HG03060 (cell line): ENCODE measurements at regions not wholly inside any gene's neighbourhood (a gene's known extent, or its start where the extent isn't known, plus 50 kb on each side); places are given as distances from the start of the nearest gene placed in this dataset.
"Not testable (repeated sequence)": the region's sequence is repeated elsewhere in the genome, so short reads cannot be mapped to it uniquely, and the experiment has no call there.

Source experiments
- ATAC-seq: cut with Tn5 transposase; IDR thresholded peaks from one replicate; pipeline ENCODE4 v1.9.1; 2021; ENCODE audit warnings: low read depth, moderate number of reproducible peaks; ENCODE audit not compliant: unreplicated experiment

DNA sequence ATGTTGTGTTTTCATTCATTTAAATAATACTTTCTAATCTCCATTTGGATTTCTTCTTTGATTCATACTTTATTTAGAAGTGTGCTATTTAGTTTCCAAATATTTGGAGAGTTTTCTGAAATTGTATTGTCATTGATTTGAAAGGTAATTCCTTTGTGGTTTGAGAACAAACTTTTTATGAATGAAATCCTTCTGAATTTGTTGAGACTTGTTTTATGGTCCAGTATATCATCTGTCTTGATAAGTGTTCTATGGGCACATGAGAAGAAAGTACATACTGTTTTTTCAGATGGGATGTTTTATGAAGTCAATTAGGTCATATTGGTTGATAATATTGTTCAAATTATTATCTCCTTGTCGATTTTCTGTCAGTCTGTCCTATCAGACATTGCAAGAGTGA is 953.8 kb downstream of the NR2F1-AS1 start:
- no peak for ATAC-seq

DNA sequence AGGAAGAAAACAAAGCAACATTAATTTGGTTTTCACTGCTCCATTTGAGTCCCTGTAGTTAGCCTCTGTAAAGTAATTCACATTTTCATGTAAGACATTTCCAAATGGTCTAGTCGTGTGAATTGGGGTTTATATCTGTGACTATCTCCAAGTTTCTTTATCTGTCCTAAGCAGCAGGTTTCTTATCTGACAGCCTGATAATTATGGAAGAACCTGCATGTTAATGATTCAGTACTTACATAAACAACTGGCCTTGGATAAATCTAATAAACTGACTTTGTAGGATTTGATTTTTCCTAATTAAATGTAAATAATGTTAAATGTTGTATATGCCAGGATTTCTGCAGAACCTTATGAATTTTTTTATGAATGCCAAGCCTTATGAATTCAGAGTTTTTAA is 964.9 kb downstream of the NR2F1-AS1 start:
- ATAC-seq = no peak

DNA sequence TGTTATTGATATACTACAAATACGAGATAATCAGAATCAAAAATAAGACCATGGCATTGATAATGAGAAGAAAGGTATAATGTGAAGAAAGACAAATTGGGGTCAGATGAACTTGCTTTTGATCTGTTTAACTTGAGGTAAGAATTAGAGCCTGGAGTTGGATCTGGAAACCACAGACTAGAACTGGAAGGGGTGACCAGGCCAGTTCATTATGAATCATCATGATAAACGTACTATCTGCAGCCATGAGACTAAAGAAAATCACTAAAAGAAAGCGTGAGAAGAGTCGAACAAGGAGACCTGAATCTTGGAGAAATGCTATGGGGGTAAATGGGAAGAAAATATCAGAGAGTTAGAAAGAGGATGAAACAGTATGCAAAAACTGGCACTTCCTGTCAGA is 967.5 kb downstream of the NR2F1-AS1 start:
- no peak for ATAC-seq

DNA sequence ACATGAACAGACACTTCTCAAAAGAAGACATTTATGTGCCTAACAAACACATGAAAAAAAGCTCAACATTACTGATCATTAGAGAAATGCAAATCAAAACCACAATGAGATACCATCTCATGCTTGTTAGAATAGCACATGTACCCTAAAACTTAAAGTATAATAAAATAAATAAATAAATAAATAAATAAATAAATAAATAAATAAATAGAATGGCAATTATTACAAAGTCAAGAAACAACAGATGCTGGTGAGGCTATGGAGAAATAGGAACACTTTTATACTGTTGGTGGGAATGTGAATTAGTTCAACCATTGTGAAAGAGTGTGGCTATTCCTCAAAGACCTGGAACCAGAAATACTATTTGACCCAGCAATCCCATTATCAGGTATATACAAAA is 970.6 kb downstream of the NR2F1-AS1 start:
- not testable (repeated sequence) for ATAC-seq

DNA sequence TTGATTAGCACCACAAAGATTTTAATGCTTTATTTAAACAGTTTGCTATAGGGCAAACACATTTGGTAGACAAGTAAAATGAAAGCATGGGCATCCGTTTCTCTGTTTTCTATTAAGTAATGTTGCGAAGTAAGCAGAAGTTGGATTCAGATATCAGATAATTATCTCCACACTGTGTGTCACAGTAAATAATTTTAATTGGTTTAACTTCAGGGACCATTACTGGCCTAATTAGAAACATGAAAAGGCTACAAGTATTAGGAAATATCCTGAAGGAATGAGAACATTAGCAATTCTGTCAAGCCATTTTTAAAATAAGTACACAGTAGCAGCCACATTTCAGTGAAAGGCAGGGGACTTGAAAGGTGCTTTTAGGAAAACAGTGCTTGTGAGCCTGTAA is 975.4 kb downstream of the NR2F1-AS1 start:
- no peak for ATAC-seq

DNA sequence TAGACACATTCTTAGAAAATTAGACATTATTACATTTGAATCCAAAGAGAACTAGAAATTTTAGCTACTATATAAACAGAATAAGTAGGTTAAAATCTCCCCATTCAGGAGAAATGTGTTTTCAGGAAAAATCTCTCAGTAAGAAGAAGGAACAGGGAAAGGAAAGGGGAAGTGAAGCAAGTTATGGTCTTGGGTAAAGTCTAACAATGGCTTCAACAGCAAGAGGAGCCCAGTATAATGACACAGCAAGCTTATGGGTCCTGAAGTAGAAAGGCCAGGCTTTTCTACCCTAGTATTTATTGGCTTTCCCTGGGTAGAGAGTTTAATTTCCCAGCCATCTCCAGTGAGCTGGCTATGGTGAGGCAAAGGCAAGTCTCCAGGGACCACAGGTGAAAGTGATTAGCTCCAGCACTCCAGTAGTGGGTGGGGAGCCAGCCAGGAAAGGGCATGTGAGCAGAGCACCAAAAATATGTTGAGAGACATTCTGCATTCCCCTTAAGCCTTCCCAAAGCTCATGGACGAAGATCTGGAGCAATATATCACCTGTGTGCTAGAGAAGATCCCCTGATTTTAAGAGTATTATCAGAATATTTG is 981.7 kb downstream of the NR2F1-AS1 start:
- no peak for ATAC-seq

DNA sequence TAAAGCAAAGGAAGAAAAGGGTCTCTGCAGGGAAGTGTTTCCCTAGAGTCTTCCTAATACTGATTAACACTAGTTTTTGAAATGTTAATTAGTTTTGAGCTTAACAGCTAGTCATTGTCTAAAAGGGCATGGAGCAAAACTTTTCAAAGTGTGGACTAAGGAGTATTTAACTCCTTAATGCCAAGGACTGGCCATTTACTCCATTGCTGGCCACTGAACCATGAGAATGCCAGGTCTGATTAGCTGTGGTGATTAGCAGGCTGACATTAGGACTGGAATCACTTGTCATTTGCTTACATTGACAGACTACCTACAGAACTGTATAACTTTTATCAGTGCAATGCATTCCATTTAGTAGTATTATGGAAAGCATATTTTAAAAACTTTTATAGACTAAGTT is 987.0 kb downstream of the NR2F1-AS1 start:
- no peak for ATAC-seq

DNA sequence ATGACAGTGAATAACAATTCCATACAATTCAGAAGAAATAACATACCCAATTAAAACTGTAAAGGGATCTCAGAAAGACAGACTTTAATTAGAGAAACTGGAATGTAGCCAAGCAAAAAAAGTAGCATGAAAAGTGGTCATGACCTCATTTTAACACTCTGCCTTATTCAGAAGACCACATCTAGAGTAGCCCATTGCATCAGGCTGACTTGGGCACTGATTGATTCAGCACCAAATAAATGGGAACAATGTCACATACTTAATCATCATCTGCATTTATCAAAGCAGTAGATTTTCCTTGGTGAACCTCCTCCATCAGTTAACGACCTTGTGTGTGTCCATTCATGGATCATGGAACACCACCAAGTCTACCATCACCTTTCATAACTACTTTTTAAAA is 992.1 kb downstream of the NR2F1-AS1 start:
- ATAC-seq = no peak

DNA sequence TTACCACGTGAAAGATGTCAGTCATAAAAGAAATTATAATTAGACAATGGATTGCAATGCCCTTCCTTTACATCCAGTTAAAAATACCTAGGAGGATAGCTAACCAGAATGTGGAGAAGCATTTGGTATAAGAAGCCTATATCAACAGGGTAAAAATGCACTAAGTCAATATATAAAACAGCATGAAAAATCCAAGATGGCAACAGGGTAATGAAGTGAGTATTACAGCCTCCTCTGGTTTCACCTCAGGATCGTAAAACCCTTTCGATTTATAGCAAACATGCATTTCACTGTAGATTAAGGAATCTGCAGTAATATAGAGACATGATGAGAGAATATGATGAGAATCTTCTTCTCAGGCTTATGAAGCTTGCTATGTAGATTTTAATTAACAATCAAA is 999.3 kb downstream of the NR2F1-AS1 start:
- no peak for ATAC-seq

DNA sequence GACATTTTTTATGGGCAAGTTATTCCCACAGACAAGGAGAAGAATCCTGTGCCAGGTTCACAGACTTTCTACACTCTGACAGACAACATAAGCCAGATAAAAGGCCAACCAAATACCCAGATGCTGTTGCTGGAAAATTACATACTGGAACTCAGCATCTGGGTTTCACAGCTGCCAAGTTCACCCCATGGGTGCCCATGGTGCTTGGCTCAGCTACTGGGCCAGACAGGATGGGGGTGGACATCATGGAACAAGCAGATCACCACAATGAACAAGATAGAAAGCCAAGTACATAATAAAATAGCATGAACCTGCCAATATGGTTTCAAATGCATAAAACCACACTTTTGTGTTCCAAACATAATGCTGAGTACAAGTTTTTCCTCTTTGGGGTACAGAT is 999.8 kb downstream of the NR2F1-AS1 start:
- no peak for ATAC-seq

DNA sequence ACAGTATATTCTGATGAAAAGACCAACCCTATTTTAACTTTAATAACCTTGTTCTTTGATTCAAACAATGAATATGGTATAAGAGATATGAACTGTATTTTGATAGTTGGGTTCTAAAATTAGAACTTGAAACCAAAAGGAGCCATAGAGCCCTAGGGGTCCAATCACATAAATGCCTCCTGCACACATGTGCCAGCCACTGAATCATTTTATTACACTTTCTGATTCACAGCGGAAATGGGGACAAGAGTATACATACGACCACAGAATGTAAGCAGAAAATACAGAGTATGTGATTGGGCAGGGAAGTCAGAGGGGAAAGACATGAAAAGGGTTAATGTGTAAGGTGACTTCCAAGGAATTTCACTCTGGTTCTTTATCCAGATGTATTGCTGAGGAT is 1000.2 kb downstream of the NR2F1-AS1 start:
- ATAC-seq = no peak

DNA sequence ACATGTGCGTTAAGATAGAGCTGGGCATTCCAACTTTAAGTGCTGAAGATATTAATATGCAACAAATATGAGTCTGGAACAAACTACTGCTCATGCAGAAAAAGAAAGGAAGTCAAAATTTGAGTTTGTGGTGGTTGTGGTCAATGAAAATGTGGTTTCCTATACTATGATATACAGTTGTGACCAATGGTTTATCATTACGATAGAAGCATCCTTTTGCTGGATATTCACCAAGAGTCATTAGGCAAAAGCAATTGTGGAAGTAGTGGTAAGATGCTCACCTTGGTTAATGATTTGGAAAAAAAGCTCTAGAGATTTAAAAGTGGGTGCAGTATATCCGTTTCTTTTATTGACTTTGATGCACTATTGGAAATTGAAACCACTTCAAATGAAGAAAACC is 1007.0 kb downstream of the NR2F1-AS1 start:
- ATAC-seq = no peak

DNA sequence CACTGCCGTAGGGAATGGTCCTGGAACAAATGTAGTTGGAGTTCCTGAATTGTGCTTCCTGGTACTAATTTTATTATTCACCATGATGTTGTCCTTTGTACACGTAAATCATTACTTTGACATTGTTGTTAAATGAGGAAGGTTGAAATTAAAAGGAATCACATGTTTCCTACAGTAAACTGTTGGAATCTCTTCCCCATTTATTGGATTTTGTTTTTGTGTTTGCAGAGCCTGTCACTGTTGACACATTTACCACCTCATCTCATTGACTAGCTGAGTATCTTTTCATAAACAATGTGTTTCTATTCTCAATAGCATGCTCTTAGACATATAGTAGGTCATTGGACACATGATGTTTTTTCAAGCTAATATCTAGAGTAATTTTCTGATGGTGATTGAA is 1012.5 kb downstream of the NR2F1-AS1 start:
- ATAC-seq = no peak

DNA sequence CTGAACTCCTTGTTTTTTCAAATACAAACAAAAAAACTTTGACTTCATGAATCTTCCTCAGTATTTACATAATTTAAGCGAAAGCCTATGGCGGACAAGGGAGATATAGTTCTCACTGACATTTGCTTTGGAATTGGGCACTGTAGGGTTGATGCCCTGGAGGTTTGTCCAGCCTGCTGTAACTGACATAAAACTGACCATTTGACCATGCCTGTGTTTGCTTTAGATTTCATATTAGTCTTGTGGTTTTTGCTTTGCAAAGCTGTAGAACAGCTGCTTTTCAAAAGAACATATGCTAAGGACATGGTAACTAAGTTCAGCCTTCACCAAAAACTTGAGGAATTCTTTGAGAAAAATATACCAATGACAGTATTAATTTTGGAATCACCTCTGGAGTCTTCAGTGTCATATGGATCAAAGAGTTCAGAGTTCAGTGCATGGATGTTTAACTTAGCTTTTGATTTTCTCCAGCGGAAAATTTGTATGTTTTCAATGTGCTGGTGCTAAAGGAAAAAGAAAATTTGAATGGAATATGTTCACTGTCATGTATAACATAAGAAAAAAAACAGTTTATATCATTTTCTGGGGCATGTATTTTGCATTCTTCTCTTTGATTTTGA is 1013.1 kb downstream of the NR2F1-AS1 start:
- ATAC-seq = no peak

DNA sequence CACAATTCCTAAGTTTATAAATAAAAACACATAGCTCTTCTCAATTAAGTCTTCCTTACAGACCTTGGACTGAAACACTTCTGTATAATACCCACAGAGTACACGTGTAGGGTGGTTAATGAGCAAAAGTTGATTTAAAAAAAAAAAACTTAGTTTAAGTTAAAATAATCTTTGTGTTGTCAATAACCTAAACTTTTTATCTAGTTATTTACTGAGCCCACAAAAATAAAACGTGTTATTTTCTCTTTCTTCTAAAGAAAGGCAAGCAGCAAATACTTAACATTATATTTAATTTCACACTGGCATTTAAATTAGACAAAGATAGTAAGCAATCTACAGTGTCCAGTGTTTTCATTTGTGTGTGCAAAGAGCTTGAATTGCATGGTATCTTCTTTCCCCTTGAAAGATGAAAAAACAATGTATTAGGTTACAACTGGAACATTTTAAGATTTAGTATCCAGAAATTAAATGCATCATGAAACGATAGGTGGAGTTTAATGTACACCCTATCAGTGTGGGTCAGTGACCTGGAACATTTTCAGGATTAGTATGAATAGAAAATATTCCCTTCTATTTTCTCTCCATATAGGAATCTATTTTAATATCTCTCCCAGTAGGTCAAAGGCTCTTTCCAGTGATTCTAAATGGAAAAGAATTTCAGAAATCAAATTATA is 1014.8 kb downstream of the NR2F1-AS1 start:
- ATAC-seq = no peak

DNA sequence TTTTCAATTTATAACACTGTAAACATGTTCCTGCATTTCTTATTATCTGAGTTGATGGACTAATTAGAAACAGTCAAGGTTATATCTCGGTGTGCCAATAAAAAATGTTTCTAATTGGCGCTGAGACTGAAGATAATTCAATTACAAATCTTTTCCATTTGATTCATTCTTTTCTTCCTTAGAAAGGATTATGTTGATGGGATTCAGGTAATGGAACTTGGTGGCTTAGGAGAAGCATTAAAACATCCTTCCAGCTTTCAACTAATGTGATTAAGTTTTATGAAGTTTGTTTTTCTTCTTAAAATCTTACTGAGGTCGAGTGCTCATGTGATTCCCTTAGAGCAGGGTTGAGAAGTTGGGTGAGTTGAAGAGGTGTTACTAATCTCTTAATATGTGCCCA is 1015.3 kb downstream of the NR2F1-AS1 start:
- ATAC-seq = no peak

DNA sequence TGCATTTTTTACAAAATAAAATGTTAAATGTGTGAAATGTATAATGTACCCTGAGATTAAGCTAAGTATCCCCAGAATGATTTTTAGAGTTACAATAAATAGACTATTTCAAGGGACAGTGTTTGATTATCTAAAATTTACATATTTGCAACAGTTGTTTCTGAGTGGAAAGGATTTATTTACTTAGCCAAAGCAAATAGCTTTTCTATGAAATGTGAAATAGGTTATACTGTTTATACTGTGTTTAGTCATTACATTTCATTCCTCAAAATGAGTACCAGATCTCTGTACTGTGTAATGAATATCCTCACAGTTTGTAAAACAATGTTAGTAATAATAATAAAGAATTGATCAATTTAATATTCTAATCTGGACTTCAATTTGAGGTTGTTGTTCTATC is 1019.0 kb downstream of the NR2F1-AS1 start:
- ATAC-seq = no peak

DNA sequence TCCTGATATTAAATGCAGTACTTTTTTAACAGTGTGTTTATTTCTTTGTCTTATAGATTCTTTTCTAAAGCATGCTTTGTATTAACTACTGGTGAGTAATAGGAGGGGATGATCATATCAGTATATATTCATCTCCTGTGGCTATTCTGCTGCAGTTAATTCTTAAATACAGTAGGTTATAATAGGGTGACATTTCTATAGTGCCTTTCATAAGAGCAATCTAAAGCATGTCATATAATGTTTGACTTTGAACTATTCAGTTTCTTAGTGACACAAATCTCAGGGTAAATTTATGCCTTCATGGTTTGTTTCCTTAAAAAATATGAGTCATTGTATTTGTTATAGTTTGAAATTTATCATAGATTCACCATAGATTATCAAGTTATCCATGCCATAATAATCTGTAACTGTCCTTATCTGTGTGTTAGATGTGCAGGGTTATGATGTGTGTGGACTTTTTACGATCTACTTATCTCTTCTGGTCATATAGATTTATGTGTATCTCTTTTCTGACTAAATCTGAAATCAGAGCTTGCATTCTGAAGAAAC is 1019.5 kb downstream of the NR2F1-AS1 start:
- no peak for ATAC-seq

DNA sequence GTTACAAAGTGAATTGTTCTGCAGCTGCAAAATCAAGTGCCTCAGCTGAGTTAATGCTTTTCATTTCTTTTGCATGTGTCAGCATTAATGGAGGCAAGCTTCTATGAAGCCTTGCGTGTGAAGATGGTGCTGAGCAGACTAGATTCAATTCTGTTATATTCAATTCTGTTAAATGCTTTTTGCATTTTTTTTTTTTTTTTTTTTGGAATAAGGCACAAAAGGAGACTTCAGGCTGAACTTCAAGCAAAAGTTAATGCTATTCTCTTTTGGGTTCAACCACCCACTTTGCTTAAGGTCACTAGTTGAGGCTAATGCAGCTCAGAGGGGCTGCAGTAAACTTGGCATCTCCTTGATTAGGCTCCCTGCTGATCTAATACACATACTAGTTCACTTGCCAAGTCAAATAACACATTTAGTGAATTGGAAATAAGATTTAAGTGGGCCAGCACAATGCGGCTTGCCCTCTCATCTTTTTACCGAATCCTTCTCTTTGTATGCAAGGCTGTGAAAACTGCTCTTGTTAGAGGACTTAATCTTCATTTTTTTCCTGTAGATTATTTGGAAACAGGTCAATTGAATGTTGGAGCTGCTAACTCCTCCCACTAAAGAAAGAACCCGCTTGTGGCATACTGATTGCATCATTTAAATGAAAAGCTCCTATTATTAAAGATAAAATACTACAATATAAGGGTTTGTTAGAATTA is 1020.2 kb downstream of the NR2F1-AS1 start:
- no peak for ATAC-seq

DNA sequence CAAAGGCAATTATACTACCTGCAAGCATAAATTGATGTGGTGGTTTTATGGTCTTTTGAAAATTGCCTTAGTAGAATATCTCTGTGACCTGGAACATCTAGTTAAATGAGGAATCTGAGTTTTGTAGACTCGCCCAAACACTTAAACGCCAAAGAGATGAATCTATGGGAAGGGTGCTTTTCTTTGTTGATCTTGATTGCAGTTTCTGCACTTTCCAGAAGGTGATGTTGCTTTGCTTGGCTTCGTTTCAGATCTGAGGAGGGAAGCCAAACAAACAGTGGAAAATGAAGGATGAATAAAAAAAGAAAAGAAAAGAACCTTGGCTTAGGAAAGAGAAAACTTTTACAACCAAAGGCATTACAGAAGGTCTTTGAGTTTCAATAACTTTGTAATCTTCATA is 1021.2 kb downstream of the NR2F1-AS1 start:
- ATAC-seq = no peak

DNA sequence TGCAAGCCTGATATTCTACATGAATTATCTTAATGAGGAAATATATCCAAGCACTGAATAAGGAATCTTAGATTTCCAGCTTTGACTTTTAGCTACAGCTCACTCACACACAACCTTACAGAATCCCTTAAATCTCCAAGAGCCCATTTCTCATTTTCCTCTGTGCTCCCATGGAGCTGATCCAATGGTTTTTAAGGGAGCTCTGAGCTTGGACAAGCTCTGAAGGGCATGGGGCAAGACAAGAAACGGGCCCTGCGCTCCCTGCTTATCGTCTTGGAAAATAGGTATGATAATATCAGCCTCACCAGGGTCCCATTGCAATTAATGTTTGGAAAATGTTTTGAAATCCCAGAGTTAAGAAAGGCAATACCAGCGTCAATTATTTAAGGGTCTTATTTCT is 1021.7 kb downstream of the NR2F1-AS1 start:
- no peak for ATAC-seq
